Kidney epithelial cell (primary cell): ENCODE measurements at regions not wholly inside any gene's neighbourhood (a gene's known extent, or its start where the extent isn't known, plus 50 kb on each side); places are given as distances from the start of the nearest gene placed in this dataset.
A peak's percentile ranks its signal among the peaks of the same experiment; 100 is the strongest.

Source experiments
- DNase-seq: peaks from one replicate; pipeline ENCODE4 v3.0.0-alpha.2; 2010; ENCODE audit warnings: low read depth
- H3K27me3 ChIP-seq: 2 replicates; pipeline ENCODE4 v1.6.0; 2011; ENCODE audit warnings: low read length; ENCODE audit not compliant: control insufficient read depth, insufficient read depth
- H3K36me3 ChIP-seq: 2 replicates; pipeline ENCODE4 v1.5.1; 2011; ENCODE audit warnings: low read length; ENCODE audit not compliant: control insufficient read depth, insufficient read depth
- H3K4me3 ChIP-seq: 2 replicates; pipeline ENCODE4 v1.5.1; 2011; ENCODE audit warnings: low read depth, mild to moderate bottlenecking, control low read depth, low read length
- TF ChIP-seq, protein P1 (sequence below): IDR thresholded peaks from 2 replicates; pipeline ENCODE4 v1.5.1; 2011; ENCODE audit warnings: mild to moderate bottlenecking, moderate library complexity, low read length, control low read depth, inconsistent platforms; ENCODE audit not compliant: insufficient read depth, poor library complexity, severe bottlenecking

DNA sequence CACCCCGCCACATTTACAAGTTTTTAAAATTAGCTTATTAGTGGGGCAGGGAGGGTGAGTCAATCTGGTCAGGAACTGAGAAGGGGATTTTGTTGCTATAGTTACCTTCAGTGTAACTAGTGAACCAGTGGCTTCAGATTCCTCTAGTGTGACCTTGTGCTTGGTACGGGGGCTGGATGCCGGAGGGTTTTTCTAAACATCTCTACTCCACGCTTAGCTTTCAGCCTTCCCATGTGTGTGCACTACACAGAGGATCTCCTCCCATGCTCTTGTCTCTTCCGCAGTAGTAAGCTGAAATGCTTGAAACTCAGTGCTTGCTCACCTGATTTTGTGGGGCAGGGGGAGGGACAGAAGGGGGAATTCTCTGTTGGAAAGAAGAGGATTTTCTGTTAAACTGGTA lies 67.9 kb upstream of the AKAP13 start:
- no peaks in the 10 kb centered on the region for H3K27me3 ChIP-seq
- peak; percentile 78 for DNase-seq
- TF ChIP-seq, protein P1, sequence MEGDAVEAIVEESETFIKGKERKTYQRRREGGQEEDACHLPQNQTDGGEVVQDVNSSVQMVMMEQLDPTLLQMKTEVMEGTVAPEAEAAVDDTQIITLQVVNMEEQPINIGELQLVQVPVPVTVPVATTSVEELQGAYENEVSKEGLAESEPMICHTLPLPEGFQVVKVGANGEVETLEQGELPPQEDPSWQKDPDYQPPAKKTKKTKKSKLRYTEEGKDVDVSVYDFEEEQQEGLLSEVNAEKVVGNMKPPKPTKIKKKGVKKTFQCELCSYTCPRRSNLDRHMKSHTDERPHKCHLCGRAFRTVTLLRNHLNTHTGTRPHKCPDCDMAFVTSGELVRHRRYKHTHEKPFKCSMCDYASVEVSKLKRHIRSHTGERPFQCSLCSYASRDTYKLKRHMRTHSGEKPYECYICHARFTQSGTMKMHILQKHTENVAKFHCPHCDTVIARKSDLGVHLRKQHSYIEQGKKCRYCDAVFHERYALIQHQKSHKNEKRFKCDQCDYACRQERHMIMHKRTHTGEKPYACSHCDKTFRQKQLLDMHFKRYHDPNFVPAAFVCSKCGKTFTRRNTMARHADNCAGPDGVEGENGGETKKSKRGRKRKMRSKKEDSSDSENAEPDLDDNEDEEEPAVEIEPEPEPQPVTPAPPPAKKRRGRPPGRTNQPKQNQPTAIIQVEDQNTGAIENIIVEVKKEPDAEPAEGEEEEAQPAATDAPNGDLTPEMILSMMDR: no peak
- no peak overlapping the region for H3K4me3 ChIP-seq
- H3K36me3 ChIP-seq: no peaks in the 10 kb centered on the region

DNA sequence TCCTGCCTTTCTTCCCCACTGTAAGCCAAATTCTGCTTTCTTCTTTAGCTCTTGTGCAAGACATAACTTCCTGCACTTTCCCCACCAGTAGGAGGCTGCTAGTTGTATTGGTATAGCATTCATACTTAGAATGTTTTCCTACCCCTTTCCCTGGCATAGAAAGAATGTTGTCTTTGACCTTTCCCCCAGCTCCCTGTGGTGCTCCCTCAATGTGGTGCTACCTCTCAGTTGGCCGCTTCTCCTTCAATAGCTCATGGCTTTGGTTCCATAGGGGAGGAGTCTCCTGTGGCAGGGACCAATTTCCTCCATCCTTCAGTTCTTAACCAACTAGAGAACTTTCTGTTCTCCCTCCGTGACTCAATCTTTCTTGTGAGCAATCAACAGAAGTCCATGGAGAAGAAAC lies 67.5 kb upstream of the AKAP13 start:
- no peak for DNase-seq

DNA sequence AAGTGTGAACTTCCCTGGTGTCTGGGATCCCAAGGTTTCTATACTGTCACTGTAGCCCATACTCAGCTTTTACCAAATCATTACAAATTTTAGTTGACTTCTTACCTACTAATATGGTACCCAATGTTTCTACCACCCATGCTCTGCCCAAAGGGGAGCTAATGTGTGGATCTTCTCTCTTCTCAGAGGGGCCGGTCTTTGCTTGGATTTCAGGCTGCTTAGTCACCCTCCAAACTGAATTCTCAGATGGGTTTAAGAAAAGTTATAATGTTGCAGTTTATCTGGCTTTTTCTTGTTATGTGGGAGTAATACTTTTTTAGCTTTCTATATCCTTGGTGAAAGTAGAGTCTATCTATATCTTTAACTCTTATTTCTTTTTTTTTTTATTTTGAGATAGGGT lies 67.1 kb upstream of the AKAP13 start:
- TF ChIP-seq, protein P1: no peak
- Histone ChIP-seq H3K4me3 (no peak overlapping the region), H3K27me3 (no peaks in the 10 kb centered on the region), H3K36me3 (no peaks in the 10 kb centered on the region)
- DNase-seq: no peak

More for the DNA sequence above, 67.5 kb upstream of the AKAP13 start:
- Histone ChIP-seq H3K4me3 (no peak overlapping the region), H3K27me3 (no peaks in the 10 kb centered on the region), H3K36me3 (no peaks in the 10 kb centered on the region)
- TF ChIP-seq, protein P1: peak; percentile 10

DNA sequence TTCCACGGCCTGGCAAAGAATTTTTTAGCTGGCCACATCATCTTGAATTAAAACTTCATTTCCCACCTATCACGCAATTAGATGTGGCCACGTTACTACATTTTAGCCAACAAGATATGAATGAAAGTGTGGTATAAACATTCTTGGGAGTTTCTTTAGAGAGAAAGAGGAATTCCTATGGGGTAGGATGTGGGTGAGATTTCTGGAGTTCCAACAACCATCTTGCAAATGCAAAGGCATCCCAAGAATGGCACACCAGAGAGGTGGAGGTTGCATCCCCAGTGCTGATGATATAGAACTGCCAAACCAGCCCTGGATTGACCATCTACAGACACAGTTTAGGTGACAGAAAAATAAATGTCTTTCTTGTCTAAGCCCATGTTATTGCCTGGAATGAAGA lies 66.3 kb upstream of the AKAP13 start:
- TF ChIP-seq, protein P1: no peak
- DNase-seq: no peak
- Histone ChIP-seq H3K27me3 (no peaks in the 10 kb centered on the region), H3K4me3 (no peak overlapping the region), H3K36me3 (no peaks in the 10 kb centered on the region)

DNA sequence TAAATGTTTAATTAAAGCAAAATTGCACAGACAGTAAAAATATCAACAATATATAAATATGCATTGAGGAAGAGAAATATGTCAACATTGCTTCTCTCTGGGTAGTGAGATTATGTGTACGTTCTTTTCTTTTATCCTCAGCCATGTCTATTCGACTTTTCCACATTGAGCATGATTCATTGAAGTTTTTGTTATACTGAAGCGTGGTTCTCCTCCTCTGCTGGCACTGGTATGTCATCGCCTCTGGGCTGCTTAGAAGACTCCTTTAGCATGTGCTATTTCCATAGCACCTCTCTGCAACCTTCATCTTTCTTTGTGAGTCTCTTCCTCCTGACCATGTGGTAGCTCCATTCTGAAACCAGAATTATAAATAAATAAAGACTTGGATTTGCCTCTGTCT lies 65.8 kb upstream of the AKAP13 start:
- DNase-seq: no peak
- TF ChIP-seq, protein P1: no peak
- no peak overlapping the region for H3K4me3 ChIP-seq
- H3K36me3 ChIP-seq: no peaks in the 10 kb centered on the region
- H3K27me3 ChIP-seq: no peaks in the 10 kb centered on the region

DNA sequence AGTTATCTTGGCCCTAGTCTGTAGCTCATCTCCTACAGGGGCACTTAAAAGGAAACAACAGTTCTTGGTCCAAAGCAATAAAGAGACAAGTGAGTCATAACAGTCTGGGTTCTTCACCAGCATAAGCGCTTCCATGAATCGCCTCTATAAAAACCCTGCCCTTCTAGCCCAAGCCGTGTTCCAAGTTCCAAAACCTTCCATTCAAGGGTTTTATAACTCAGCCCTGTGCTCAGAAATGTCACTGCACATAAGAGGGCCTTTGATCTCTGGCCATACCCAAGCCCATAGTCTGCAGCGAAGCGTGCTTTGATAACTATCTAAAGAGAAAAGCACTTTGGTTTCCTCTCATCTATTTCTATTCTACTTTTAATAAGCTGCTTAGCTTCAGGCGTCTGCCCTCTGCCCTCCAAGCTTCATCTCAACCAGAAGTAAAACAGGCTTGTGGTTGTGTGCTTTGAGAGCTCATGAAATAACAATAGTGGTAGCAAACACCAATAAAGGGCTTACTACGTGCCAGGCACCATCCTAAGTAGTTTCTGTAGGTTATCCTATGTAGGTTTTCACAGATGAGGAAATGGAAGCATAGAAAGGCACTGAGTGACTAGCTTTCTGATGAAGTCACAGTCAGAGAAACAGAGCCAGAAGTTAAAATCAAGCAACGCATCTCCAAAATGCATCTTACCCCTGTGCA lies 64.0 kb upstream of the AKAP13 start:
- H3K4me3 ChIP-seq: no peak overlapping the region
- H3K36me3 ChIP-seq: no peaks in the 10 kb centered on the region
- DNase-seq: no peak
- H3K27me3 ChIP-seq: no peaks in the 10 kb centered on the region
- TF ChIP-seq, protein P1: no peak
